ENCODE measurements at regions not wholly inside any gene's neighbourhood (a gene's known extent, or its start where the extent isn't known, plus 50 kb on each side); places are given as distances from the start of the nearest gene placed in this dataset.

DNA sequence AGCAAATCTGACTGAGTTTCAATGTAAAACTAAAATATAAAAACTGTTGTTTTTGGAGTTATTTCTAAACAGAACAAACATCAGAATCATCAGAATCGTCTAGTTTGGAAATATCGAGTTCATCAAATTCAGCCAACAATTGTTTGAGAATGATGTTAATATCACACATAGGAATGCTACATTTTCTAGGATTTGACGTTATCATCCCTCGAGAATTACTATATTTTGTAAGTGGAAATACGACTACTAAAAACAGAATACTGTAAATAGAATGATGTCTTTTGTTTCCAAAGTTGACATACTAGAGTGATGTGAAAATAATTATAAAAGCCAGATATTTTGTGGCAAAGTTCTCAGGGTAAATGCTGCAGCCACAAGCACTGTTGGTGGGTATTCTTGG, 805.9 kb downstream of the TLE1 start:
- H3K27ac ChIP-seq: no peak overlapping the region
- TF ChIP-seq POLR2AphosphoS5 (IDR thresholded peaks at IDR 0.05; ENCODE audit: insufficient read depth in 1 of 2, low read depth in 1 of 2) (no peak), POLR2A (IDR thresholded peaks at IDR 0.05) (no peak), CTCF (IDR thresholded peaks at IDR 0.05) (no peak)
- DNase-seq (ENCODE audit: extremely low spot score in 2 of 2): no peak
- H3K9me3 ChIP-seq: no peaks in the 10 kb centered on the region
- H3K36me3 ChIP-seq: no peaks in the 10 kb centered on the region
- intact Hi-C loops (cut with DNase I): no loop called here
- no peaks in the 10 kb centered on the region for H3K27me3 ChIP-seq
- H3K4me3 ChIP-seq: no peak overlapping the region
- no peaks in the 10 kb centered on the region for H3K4me1 ChIP-seq

DNA sequence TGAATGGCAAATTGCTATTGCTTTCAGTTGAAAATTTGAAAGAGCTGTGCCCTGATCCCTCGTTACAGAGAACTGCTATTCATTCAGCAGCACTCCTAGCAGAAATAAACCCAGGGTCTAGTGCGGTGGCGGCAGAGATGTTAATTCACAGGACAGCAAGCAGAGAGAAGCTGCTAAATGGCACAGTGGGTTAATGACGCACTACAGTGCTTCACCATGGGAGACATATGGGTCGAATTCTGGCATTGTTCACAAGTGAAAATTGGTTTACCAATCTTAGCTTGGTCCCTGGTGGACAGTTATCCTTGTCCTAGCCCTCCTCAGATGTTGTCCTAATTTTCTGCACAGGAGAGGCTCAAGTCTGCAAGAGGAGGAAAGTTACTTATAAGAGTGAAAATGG, 807.4 kb downstream of the TLE1 start:
- Histone ChIP-seq H3K27me3 (no peaks in the 10 kb centered on the region), H3K4me1 (no peaks in the 10 kb centered on the region), H3K9me3 (no peaks in the 10 kb centered on the region), H3K27ac (no peak overlapping the region), H3K36me3 (no peaks in the 10 kb centered on the region), H3K4me3 (no peak overlapping the region)
- DNase-seq (ENCODE audit: extremely low spot score in 2 of 2): no peak
- TF ChIP-seq POLR2A (IDR thresholded peaks at IDR 0.05) (no peak), CTCF (IDR thresholded peaks at IDR 0.05) (no peak), POLR2AphosphoS5 (IDR thresholded peaks at IDR 0.05; ENCODE audit: insufficient read depth in 1 of 2, low read depth in 1 of 2) (no peak)
- intact Hi-C loops (cut with DNase I): no loop called here

DNA sequence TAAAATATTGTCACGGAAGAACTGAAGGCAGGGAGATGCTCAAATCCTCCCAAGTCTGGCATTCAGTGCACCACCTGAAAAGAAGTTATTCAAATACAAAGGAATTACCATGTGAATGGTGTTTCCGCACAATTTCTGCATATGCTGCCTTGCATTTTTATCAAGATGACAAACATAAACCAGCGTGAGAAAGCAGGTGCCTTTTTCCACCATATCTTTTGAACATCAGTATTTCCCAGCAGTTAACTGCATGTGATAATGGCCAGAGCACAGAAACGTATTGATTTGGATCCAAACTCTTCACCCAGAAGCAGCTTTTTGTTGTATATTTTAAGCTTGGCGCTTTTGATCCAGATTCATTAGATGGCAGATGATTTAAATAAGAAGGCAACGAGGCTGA, 808.0 kb downstream of the TLE1 start:
- H3K27me3 ChIP-seq: no peaks in the 10 kb centered on the region
- H3K4me1 ChIP-seq: no peaks in the 10 kb centered on the region
- H3K9me3 ChIP-seq: no peaks in the 10 kb centered on the region
- intact Hi-C loops (cut with DNase I): no loop called here
- no peak for DNase-seq (ENCODE audit: extremely low spot score in 2 of 2)
- no peak overlapping the region for H3K4me3 ChIP-seq
- no peaks in the 10 kb centered on the region for H3K36me3 ChIP-seq
- H3K27ac ChIP-seq: no peak overlapping the region
- TF ChIP-seq POLR2AphosphoS5 (IDR thresholded peaks at IDR 0.05; ENCODE audit: insufficient read depth in 1 of 2, low read depth in 1 of 2) (no peak), POLR2A (IDR thresholded peaks at IDR 0.05) (no peak), CTCF (IDR thresholded peaks at IDR 0.05) (no peak)

DNA sequence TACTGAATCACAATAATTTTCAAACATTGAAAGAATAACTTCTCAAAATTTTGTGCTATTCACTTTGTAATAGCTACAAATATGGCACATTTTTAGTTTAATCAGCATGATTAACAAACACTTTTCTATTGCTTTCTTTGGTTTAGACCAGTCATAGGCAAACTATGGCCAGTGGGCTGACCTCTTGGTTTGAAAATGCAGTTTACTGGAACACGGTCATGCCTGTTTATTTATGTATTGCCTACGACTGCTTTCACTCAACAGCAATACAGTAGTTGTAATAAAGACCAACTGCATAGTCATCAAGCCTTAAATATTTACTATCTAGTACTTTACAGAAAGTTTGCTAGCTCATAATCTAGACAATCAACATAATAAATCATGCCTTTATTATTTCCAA, 810.8 kb downstream of the TLE1 start:
- Histone ChIP-seq H3K27me3 (no peaks in the 10 kb centered on the region), H3K4me1 (no peaks in the 10 kb centered on the region), H3K27ac (no peak overlapping the region), H3K9me3 (no peaks in the 10 kb centered on the region), H3K4me3 (no peak overlapping the region), H3K36me3 (no peaks in the 10 kb centered on the region)
- no peak for DNase-seq (ENCODE audit: extremely low spot score in 2 of 2)
- TF ChIP-seq POLR2A (IDR thresholded peaks at IDR 0.05) (no peak), POLR2AphosphoS5 (IDR thresholded peaks at IDR 0.05; ENCODE audit: insufficient read depth in 1 of 2, low read depth in 1 of 2) (no peak), CTCF (IDR thresholded peaks at IDR 0.05) (no peak)
- intact Hi-C loops (cut with DNase I): no loop called here

DNA sequence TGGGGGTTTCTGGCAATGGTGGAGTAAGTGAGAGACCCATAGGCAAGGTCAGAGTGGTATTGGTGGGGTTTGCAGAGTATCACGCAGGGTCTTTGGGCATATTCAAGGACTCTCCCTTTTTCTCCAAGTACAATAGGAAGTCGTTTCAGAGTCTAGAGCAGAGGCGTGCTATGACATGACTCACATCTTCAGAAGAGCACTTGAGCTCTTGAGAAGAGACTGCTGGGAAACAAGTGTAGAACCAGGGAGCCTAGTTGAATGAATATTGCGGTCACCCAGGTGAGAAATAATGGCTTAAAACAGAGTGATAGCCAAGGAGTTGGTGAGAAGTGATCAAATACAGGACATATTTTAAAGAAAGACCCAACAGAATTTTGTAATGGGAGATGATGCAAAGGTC, 813.4 kb downstream of the TLE1 start:
- Histone ChIP-seq H3K4me1 (no peaks in the 10 kb centered on the region), H3K36me3 (no peaks in the 10 kb centered on the region), H3K9me3 (no peaks in the 10 kb centered on the region), H3K27me3 (no peaks in the 10 kb centered on the region), H3K4me3 (no peak overlapping the region), H3K27ac (no peak overlapping the region)
- TF ChIP-seq POLR2AphosphoS5 (IDR thresholded peaks at IDR 0.05; ENCODE audit: insufficient read depth in 1 of 2, low read depth in 1 of 2) (no peak), CTCF (IDR thresholded peaks at IDR 0.05) (no peak), POLR2A (IDR thresholded peaks at IDR 0.05) (no peak)
- no peak for DNase-seq (ENCODE audit: extremely low spot score in 2 of 2)
- intact Hi-C loops (cut with DNase I): no loop called here

Data from vagina (tissue), 2 donors.